GM10266 (cell line): ENCODE measurements at regions not wholly inside any gene's neighbourhood (a gene's known extent, or its start where the extent isn't known, plus 50 kb on each side); places are given as distances from the start of the nearest gene placed in this dataset.
"Not testable (repeated sequence)": the region's sequence is repeated elsewhere in the genome, so short reads cannot be mapped to it uniquely, and the experiment has no call there.

Experiments
- DNase-seq: peaks from one replicate; pipeline ENCODE4 v3.0.0; 2012; ENCODE audit errors: extremely low spot score
- CTCF ChIP-seq: IDR thresholded peaks from 2 replicates; pipeline ENCODE4 v1.5.1; 2012; ENCODE audit warnings: mild to moderate bottlenecking, low read depth; ENCODE audit not compliant: control insufficient read depth, insufficient read depth; ENCODE audit errors: missing control alignments

GRCh38 chr3:16708285-16708684, 103.1 kb upstream of the DAZL start:
- no peak for TF ChIP-seq CTCF

DNA sequence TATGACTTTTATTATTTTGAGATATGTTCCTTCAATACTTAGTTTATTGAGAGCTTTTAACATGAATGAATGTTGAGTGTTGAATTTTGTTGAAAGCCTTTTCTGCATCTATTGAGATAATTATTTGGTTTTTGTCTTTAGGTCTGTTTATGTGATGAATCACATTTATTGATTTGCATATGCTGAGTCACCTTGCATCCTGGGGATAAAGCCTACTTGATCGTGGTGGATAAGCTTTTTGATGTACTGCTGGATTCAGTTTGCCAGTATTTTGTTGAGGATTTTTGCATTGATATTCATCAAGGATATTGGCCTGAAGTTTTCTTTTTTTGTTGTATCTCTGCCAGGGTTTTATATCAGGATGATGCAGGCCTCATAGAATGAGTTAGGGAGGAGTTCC, 106.5 kb upstream of the DAZL start:
- DNase-seq: not testable (repeated sequence)

More at GRCh38 chr3:16708285-16708684, 103.1 kb upstream of the DAZL start:
- DNase-seq: no peak

GRCh38 chr3:16715281-16715680, 110.1 kb upstream of the DAZL start:
- DNase-seq: no peak
- no peak for TF ChIP-seq CTCF

- no peak for DNase-seq
- TF ChIP-seq CTCF: no peak
Observed at GRCh38 chr3:16719426-16719825, 114.2 kb upstream of the DAZL start.

DNA sequence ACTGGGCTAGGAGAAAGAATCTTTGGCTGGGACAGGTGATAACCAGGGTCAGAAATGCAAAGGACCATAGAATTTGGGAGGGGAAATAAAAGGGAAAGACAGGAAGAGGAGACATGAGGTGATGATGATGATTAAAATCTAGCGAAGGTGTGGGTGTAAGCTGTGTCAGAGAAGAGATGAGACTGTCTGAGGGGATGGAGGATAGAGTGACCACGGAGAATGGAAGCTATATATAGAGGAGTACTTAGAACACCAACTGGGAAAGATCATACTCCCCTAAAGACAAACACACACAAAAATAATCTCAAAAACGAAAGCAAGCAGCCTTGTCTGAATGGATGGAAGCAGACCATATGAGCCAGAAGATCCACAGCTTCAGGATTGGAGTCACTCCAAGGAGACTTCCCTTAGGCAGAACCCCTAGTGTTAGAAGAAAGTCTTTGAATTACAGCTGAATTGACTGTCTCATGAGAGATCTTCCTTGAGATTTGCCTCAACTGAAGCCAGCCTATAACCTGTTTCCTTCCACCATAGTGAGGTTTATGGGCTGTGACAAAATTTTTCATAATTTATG, 115.2 kb upstream of the DAZL start:
- no peak for TF ChIP-seq CTCF

DNA sequence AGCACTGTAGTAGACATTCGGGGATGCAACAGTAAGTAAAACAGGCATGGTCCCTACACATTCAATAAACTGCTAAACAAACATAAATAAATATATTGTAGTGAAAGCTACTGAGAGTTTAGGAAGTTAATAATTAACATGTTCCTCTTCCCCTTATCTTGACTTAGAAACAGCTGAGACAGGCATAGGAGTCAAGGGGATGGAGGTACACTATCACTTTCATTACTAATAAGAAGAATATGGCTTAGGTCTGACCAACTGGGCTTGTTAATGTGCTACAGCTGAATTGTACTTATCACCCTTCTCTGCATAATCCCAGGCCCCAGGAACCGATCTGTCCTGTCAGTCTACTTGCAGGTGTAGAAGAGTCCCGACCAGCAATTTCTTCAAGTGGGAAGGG, 116.3 kb upstream of the DAZL start:
- no peak for DNase-seq
- TF ChIP-seq CTCF: no peak

More for the DNA sequence above, 115.2 kb upstream of the DAZL start:
- no peak for DNase-seq

GRCh38 chr3:16723978-16724377, 118.8 kb upstream of the DAZL start:
- DNase-seq: no peak
- no peak for TF ChIP-seq CTCF

GRCh38 chr3:16724487-16724886, 119.3 kb upstream of the DAZL start:
- DNase-seq: no peak
- TF ChIP-seq CTCF: no peak
